HG03342 (cell line): ENCODE measurements at regions not wholly inside any gene's neighbourhood (a gene's known extent, or its start where the extent isn't known, plus 50 kb on each side); places are given as distances from the start of the nearest gene placed in this dataset.

ENCODE experiments used
- ATAC-seq: cut with Tn5 transposase; IDR thresholded peaks from one replicate; pipeline ENCODE4 v1.9.1; 2021; ENCODE audit warnings: mild to moderate bottlenecking, moderate library complexity; ENCODE audit not compliant: unreplicated experiment

DNA sequence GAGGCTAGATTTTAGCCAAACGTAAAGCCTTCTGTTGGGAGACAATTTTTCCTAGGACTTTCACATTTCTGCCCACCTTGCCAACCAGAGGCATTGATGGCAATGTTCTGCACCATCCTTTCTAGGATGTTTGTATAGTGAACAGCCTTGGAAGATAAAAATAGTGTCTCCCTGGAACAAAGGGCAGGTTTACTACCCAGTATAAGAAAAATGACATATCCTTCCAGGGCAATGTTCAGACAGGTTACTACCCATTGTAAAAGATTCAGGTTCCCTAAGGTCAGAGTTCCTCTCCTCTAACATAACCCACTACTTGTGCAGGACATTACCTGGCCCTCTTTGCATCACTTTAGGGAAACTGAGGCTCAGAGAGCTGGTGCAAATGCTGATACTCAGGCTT lies 248.2 kb upstream of the VEPH1 start:
- ATAC-seq: no peak

DNA sequence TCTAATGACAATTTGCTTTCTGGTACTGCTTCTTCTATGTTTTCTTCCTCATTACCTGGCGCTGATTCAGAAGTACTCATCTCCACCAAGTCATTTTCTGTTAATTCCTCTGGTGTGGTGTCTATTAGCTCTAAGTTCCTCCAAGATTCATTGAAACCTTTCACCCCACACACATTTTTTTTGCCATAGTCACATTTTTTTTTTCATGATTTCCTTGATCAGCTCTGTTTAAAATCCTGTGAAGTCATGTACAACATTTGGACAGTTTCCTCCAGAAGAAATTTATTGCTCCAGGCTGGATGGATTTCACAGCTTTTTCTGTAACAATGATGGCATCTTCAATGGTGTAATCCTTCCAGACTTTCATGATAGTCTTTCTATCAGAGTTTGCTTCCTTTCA lies 243.2 kb upstream of the VEPH1 start:
- no peak for ATAC-seq

DNA sequence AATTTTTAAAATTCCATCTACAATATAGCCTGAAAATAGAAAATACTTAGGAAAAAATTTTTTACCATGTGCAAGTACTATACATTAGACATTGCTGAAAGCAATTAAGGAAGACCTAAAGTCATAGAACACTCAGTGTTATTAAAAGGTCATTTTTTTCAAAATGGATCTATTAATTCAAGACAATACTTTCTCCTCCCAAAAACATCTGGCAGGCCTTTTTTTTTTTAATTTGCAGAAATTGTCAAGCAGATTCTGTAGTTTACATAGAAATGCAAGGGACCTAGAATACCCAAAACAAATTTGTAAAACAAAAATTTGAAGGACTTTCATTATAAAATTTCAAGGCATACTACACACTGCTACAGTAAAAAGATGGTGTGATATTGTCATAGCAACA lies 238.4 kb upstream of the VEPH1 start:
- ATAC-seq: no peak

DNA sequence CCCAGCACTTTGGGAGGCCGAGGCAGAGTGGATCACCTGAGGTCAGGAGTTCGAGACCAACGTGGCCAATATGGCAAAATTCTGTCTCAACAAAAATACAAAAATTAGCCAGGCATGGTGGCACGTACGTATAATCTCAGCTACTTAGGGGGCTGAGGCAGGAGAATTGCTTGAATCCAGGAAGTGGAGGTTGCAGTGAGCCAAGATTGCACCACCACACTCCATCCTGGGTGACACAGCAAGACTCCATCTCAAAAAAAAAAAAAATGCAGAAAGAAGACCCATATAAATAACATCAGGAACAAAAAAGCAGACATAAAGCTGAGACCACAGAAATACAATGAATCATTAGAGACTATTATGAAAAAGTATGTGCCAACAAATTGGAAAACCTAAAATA lies 235.2 kb upstream of the VEPH1 start:
- no peak for ATAC-seq

DNA sequence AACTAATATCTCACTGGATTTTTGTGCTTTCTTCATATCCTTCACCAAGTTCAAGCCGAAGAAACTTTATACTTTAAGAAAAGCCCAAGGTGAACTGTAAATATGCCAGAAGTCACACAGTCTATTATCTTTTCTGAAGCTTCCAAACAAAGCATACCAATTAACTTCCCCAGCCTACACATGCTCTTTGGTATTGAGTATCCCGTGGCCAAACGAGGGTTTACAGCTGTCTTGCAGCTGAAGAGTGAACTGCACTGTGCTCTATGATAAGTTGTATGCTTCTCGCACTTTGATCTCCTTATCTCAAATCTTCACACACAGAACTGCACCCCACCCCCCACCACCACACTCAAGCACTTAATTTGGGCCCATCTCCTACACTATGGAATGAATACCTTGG lies 215.6 kb upstream of the VEPH1 start:
- ATAC-seq: no peak

DNA sequence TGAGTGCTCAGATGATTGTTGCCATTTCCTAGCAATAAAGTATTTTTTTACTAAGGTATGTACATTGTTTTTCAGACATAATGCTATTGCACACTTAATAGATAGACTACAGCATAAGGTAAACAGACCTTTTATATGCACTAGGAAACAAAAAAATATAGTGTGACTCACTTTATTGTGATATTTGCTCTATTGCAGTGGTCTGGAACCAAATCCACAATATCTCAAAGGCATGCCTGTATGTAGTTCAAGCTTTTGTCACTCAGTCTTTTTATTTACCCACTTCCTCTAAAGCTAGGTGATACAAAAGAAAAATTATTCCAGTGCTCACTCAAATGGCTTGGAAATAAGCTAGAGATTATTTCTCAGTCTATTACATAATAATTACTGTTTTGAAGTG lies 209.9 kb upstream of the VEPH1 start:
- ATAC-seq: no peak

DNA sequence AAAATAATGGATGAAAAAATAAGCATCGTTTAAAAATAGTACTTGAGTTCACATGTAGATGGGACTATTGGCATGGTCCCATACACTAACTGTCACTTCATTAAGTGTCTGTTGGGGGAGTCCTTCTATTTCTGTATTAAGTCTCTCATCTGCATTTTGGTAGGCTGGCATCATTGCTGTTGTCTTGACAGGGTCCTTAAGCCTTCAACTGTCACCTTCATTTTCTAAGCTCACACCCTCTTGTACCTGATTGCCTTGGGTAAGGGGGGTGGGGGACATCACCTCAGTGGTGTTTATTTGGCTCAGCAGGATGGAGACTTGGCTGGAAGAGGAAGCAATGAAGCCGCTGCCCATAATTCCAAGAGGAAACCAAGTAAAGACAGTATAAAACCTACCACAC lies 202.0 kb upstream of the VEPH1 start:
- ATAC-seq: no peak

DNA sequence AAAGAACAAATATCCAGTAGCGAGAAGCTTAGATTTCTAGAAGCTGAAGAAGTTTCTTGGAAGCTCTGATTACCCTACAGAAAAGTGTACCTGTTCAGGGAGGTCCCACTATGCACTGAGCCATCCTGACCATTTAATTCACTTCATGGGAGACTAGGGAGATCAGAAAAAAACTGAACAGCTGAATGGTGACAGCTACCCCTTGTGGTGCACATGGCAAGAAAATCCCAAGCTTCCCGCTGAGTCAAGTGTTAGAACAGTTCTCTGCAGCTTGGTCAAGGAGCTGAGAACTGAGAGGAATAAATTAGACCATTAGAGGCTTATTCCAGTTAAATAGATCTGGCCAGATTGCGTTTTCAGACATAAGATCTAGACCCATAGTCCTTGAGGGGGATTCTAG lies 197.2 kb upstream of the VEPH1 start:
- no peak for ATAC-seq

DNA sequence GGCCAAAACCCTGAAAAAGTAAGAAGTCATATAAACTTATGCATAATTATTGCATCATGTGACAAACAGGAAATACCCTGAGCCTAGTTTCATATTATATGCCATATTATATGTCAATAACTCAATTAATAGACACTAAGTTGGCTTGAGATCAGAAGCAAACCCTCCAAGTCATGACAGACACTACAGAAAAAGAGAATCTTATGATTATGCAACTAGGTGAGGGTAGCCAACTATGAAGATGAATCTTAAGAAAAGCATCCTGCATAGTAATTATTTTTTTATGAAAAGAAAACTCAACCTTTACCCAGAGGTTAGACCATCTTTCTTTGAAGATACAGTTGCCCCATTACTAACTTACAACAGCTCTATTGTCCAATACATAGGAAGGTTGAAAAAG lies 192.4 kb upstream of the VEPH1 start:
- no peak for ATAC-seq

DNA sequence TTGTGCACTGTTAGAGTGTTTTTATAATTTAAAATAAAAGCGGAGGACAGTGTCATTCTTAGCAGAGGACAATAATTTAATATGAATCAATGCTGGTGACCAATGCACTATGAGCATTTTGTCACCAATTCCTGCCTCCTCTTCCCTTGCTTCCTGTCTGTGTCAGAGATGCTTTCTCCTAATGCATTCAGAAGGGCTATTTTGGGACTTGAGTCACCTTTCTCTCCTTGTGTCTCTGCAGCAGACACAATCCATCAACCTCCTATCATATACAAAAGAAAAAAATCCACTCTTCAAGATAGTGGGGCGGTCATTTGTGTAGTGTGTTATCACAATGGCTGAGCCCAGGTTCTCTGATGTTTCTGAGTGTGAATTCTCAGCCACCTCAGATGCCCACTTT lies 191.9 kb upstream of the VEPH1 start:
- ATAC-seq: no peak

DNA sequence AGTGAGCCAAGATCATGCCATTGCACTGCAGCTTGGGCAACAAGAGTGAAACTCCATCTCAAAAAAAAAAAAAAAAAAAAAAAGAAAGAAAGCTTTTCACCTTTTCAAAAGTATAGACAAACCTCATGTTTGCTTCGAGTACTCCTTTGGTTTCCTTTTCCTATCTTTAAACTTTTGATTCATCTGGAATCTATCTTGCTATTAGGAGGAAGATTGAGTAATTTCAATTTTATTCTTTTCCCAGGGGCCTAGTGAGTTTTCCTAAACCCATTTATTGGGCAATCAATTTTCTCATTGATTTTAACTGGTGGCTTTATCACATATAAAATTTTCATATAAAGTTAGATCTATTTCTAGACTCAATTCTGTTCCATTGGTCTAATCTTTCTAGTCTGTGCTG lies 190.5 kb upstream of the VEPH1 start:
- no peak for ATAC-seq

DNA sequence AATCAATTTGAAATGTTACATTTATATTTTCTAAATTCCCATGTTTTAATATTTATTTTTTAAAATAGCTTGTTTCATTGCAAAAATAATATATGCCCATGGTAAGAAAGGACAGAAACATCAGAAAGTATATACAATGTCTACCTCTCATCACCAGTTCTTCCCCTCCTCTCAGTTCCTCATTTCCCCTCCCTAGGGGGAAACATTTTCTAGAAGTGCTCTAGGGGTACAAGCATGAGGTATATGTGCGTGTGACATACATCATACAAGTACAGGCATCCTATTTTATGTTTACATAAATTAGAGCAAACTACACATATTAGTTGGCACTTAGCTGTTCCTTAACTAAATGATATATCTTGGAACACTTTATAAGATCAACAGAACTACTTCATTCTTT lies 189.3 kb upstream of the VEPH1 start:
- ATAC-seq: peak; percentile 97

DNA sequence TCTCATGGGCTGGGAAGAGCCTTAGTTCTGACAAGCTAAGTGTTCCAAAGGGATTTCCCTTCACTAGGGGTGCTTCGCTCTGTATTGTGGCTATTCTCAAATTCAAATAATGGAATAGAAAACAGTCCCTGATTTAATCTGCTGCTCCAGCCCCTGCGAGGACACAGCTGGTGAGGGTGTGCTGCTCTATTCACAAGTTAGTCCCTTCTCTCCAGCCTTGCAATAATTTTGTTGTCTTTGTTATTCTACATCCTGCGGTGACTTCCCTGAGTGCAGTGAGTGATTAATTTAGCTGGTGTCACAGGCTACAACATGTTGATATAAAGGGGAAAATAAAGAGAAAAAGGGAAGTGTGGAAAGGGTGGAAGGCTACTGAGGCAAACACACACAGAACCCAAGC lies 180.5 kb upstream of the VEPH1 start:
- ATAC-seq: no peak

DNA sequence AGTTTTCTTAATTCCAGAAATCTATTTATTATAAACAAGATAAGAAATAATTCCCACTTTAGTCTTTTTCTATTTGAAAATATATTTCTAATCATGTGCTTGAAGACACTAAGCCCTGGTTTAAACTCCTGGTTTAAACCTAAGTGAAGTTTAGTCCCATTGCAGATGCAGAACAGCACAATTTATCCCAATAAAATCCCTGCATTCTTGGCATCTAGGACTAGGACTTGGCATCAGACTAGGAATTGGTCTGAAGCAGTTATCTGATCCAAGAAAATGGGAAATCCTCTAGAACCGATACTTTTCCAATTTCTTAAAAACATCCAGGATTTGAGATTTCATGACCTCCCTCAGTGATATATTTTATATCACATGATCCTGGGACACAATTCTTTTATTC lies 168.8 kb upstream of the VEPH1 start:
- ATAC-seq: no peak

DNA sequence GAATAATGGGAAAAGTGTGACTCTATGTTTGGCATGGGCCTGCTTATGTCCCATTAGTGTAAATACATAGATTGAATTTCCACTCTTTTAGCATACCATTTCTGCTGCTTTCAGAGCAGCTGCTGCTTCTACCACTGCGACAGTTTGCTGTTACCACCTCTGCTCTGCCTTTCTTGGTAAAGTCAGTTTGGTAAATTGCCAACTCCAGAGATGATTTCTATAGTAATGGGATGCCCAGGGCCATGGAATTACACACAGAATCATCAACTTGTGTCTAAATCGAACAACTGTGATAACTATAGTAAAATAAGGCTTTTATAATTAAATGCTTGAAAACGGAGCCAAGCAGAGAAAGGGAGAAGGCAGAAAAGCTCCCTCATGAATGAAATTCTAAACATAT lies 168.4 kb upstream of the VEPH1 start:
- no peak for ATAC-seq

DNA sequence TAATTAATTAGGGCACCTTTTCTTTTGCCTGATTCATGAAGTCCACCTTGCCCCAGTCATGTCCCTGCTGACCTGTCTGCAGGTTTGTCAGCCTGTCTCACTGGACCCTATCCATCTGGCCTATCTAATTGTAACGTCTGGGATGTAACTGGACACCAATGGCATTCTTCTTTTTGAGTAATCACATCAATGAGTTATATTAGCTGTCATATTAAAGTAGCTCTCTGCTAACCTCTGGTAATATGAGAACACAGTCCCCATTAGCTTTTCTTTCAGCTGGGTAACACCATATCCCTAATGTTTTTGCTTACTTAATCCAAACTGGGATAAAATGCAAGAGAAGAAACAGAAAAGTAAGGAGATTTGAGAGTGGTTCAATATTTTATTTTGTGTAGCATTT lies 166.2 kb upstream of the VEPH1 start:
- no peak for ATAC-seq

DNA sequence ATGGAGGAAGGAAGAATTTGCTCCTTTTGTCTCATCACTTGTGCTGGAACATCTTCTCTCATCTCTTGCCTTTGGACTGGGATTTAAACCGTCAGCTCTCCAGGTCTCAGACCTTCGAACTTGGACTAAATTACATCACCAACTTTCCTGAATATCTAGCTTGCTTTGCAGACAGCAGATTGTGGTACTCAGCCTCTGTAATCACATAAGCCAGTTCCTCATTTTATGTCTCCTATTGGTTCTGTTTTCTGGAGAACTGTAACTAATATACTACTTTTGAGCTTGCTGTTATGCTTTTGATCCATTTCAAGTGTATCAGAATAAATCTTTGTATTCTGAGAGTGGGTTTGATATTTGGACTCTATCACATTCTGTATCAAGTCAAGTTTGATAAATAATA lies 164.3 kb upstream of the VEPH1 start:
- no peak for ATAC-seq

DNA sequence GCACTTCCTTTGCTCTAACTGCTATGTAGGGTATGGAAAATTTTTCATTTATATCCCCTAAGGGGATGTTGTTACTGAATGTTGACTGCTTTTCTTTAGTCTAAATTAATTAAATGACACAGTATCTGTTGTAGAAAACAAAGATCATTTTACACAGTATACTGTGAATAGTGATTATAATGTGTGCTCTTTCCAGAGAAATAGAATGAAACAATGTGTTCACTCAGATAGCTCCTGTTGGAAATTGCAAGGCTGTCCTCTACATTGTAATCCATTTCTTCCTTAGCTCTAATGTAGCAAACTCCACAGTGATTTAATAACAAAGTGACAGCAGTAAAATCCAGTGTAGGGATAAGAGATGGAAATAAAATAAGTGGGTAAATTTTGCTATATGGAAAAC lies 159.0 kb upstream of the VEPH1 start:
- ATAC-seq: no peak

DNA sequence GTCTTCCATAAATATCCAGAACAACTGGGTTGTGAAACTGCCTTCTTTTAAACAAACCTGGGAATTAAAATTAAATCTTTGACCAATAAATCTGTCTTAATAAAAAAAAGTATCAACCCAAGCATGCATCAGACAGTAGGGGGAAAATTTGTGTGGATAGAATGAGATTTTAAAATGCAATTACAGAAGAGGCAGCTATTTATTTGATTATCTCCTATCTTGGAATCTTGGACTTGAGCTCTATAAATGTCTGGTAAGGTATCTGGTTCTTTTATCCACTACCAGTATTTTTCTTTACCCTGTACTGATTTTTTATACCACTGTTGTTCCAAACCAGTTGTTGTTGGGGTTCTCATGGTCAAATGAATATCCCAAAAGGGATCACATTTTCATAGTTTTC lies 157.6 kb upstream of the VEPH1 start:
- no peak for ATAC-seq

DNA sequence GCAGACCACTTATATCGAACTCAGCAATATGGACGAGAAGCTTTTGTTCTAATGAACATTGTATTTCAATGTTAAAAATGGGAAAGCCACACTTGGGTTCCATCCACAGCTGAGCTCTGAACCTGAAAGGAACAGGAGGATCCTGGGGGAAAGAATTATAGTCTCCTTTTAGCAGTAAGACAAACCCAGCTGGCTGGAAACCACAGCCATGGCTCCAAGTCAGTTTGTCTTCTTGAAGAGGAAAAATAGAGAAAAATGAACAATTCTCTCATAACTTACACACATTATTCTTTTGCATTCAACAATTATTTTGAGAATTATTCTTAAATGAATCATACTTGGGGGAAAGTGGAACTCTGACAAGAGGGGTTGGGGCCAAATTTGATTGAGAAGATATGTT lies 149.2 kb upstream of the VEPH1 start:
- no peak for ATAC-seq

DNA sequence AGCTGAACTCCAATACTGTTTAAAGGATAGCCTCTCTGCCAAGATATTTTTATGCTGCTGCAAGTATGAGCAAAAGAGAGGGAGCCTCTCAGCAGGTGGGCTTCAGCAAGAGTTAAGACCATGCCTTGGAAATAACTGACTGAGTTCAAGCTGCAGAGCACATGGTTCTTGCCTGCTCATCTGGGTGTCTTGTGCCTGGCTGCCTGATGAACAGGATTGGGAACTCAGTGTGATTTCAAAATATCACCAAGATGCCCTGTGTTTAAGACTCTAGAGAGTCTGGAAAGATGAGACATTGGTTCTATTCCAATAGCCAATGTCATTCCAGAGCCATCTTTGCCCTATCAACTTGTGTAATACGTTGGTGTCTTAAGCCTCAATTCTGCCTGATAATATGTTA lies 147.5 kb upstream of the VEPH1 start:
- ATAC-seq: no peak

DNA sequence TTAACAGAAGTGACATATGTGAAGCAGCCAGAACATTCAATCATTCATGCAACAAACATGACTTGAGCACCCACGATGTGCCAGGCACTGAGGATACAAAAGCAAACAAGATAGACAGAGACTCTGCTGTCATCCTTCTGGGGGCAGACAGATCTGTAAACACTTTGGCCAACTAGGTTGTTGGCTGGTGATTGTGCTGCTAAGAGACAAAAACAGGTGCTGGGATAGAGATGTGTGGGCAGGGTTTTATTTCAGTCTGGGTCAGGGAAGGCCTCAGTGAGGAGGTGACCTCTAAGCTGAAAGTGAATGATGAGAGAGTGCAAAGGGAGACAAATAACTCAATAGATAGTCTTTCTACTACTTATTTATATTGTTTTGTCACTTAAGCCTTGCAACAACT lies 147.0 kb upstream of the VEPH1 start:
- ATAC-seq: no peak

DNA sequence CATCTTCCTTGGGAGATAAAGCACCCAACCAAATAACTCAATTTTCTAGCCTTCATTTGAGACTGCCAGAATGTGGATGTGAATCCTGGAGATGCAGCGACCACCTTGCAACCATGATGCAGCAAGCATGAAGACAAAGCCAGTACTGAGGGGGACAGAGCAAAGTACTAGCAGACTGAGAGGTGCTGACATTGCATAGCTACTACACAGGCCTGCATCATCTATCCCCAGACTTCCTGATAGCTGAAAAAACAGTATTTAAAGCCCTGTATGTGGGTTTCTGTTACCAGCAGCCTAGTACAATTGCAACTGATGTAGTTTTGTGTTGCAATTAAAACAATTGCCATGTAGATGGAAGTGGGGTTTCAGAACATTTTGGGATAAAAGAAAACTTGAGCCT lies 146.3 kb upstream of the VEPH1 start:
- ATAC-seq: no peak

DNA sequence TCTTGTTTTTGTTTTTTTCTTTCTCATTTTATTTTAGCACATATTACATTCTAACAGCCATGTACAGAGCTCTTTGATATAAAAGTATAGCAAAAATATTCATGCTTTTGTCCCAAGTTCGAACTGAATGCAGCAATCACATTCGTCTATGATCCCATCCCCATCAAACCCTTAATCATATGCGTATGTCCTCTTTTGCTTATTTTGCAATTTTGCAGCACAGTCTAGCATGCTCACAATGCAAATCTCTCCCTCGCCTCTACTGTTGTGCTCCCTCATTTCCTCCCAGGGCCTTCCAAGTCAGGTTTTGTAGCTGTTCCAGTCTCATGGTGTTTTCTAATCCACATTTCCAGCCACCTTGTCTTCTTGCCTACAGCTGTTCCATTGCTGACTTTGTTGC lies 144.6 kb upstream of the VEPH1 start:
- ATAC-seq: no peak
